Activated CD4-positive, alpha-beta T cell treated with anti-CD3 and anti-CD28 coated beads for 36 hours (primary cell): ENCODE measurements at regions not wholly inside any gene's neighbourhood (a gene's known extent, or its start where the extent isn't known, plus 50 kb on each side); places are given as distances from the start of the nearest gene placed in this dataset.

ENCODE experiments used
- ATAC-seq: fragments of 200-7000 bp; cut with Tn5 transposase; one replicate; pipeline ENCODE4 v1.10.0; 2021; ENCODE audit warnings: mild to moderate bottlenecking, moderate library complexity
- CTCF ChIA-PET: fragments of 350-600 bp; sonication (Branson Sonifier 250); formaldehyde crosslinking; loops from one replicate; lab custom pipeline; 2021; ENCODE audit warnings: antibody characterized with exemption; lab: Charles Lee
- POLR2A ChIA-PET: fragments of 350-600 bp; sonication (Branson Sonifier 250); formaldehyde crosslinking; loops from one replicate; lab custom pipeline; 2021; ENCODE audit warnings: antibody characterized with exemption, inconsistent platforms; lab: Charles Lee
- DNase-seq: peaks from one replicate; pipeline ENCODE4 v3.0.0-alpha.2; 2020
- H3K27ac Mint-ChIP-seq: one replicate; pipeline ENCODE4 v1.8.0; 2021; ENCODE audit warnings: mixed read lengths
- H3K27me3 Mint-ChIP-seq: one replicate; pipeline ENCODE4 v1.8.0; 2021; ENCODE audit warnings: mixed read lengths
- H3K36me3 Mint-ChIP-seq: one replicate; pipeline ENCODE4 v1.8.0; 2021; ENCODE audit warnings: low read depth, mixed read lengths
- H3K4me1 Mint-ChIP-seq: one replicate; pipeline ENCODE4 v1.8.0; 2021; ENCODE audit warnings: mixed read lengths
- H3K4me3 Mint-ChIP-seq: one replicate; pipeline ENCODE4 v1.8.0; 2021; ENCODE audit warnings: mild to moderate bottlenecking, moderate library complexity, mixed read lengths
- H3K9me3 Mint-ChIP-seq: one replicate; pipeline ENCODE4 v1.8.0; 2021; ENCODE audit warnings: low read depth, mixed read lengths
- intact Hi-C, 2 experiments: fragments of 100-400 bp; cut with DNase I in 1 of 2; cut with micrococcal nuclease in 1 of 2; formaldehyde crosslinking; loops; one replicate each; pipeline versions ENCODE4 v1.14.2 to v1.15.1; 2022 to 2024; cut with DNase I, micrococcal nuclease

DNA sequence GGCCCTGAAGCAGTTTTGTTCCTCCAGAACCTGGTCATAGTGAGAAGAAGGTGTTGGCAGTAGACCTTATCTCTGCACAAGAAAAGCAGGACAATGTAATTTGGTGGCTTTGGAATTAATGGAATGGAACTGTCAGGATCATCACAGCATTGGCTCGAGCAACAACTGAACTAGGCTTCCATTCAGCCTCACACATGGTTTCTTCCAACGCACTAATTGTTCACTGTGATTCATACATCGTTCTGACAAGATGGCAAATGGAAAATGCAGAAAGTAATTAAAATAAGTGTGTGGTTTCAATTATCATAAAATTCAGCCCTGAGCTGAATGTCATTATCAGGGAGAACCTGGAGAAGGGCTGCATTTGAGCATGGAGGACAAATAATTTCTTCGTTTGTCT lies 80.6 kb downstream of the MFSD1 start:
- intact Hi-C loops, result no loop called here
- DNase-seq (no peak), ATAC-seq (no peak)
- H3K4me3 Mint-ChIP-seq, result no peak overlapping the region
- no peak overlapping the region for H3K27ac Mint-ChIP-seq
- H3K9me3 Mint-ChIP-seq, result peaks cover 8% of the 10 kb centered on the region
- no peaks in the 10 kb centered on the region for H3K4me1 Mint-ChIP-seq
- ChIA-PET POLR2A (no interaction called here), CTCF (no interaction called here)
- H3K36me3 Mint-ChIP-seq, result no peaks in the 10 kb centered on the region
- no peaks in the 10 kb centered on the region for H3K27me3 Mint-ChIP-seq

DNA sequence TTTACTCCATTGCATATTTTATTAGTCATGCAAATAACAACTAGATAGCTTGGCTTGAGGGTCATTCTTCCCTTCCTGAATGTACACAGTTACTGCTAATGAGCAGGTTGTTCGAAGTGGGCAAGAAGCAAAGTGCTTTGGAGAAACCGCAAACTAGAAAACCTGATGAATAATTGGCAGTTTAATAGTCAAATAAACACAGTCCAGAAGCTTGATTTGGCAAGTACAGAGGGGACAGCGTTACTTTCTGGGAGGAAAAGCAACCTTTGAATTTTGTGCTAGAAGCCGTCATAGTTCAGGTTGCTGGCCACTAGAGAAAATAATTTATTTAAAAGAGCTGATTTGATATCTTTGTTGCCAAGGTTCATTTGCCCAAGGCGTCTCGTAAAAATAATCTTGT lies 94.9 kb downstream of the MFSD1 start:
- H3K27ac Mint-ChIP-seq, result no peak overlapping the region
- DNase-seq (no peak), ATAC-seq (no peak)
- POLR2A ChIA-PET, result no interaction called here
- no peaks in the 10 kb centered on the region for H3K27me3 Mint-ChIP-seq
- intact Hi-C loops, result no loop called here
- no peaks in the 10 kb centered on the region for H3K9me3 Mint-ChIP-seq
- no peaks in the 10 kb centered on the region for H3K36me3 Mint-ChIP-seq
- H3K4me3 Mint-ChIP-seq, result no peak overlapping the region
- CTCF ChIA-PET, result interaction anchor here (1.0 kb wide), 1 partner anchor 9 kb away, joined by 3 read pairs; no protein-coding TSS in a partner anchor
- H3K4me1 Mint-ChIP-seq, result no peaks in the 10 kb centered on the region

DNA sequence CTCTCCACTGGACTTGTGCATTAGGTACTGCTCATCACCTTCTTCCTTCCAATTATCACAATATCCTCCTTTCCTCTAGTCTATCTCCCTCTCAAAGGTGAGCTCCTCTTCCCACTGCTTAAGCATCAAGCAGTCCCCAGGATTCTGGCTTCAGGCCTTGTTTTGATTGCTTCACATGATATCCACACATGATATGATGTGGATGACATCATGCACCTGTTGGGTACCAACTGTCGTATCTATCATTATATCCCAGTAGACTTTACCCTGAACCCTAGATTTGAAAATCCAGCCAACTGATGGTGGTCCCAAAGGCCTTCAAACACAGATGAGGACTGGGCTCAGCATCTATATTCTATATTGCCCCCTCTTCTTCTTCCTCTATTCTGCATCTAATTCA lies 104.9 kb downstream of the MFSD1 start:
- ATAC-seq (no peak), DNase-seq (no peak)
- CTCF ChIA-PET, result no interaction called here
- Mint-ChIP-seq H3K9me3 (no peaks in the 10 kb centered on the region), H3K27ac (no peak overlapping the region), H3K27me3 (peaks cover 8% of the 10 kb centered on the region), H3K4me3 (no peak overlapping the region), H3K4me1 (no peaks in the 10 kb centered on the region), H3K36me3 (no peaks in the 10 kb centered on the region)
- intact Hi-C loops, result no loop called here
- POLR2A ChIA-PET, result interaction anchor here (0.6 kb wide), 1 partner anchor 55 kb away, joined by 3 read pairs; no protein-coding TSS in a partner anchor

DNA sequence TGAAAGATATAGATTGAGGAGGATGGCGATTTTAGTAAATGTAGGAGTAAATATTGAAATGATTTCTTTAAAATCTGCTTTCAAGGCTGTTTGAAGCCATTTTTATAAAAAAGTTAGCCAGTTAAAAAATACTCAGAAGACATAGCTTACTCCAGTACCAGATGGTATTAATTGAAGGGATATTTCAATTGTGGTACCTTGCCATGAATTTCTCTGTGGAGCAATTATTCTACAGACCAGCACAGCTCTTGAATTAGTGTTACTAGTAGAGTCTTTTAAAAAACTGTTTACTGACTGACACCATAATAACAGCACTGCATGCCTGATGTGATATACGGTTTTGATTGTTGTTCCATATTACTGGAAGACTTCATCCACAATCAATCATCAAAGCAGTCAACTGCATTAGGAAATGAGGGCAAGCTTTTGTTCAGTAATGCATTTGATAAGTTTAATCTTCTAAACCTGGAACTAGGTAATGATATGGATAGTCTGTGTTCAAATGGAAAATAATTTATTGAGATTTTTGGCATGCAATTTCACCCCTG lies 106.4 kb downstream of the MFSD1 start:
- H3K4me1 Mint-ChIP-seq, result no peaks in the 10 kb centered on the region
- H3K9me3 Mint-ChIP-seq, result no peaks in the 10 kb centered on the region
- H3K36me3 Mint-ChIP-seq, result no peaks in the 10 kb centered on the region
- ATAC-seq (no peak), DNase-seq (no peak)
- intact Hi-C loops, result no loop called here
- H3K27me3 Mint-ChIP-seq, result peaks cover 11% of the 10 kb centered on the region
- POLR2A ChIA-PET, result no interaction called here
- H3K4me3 Mint-ChIP-seq, result no peak overlapping the region
- no peak overlapping the region for H3K27ac Mint-ChIP-seq
- CTCF ChIA-PET, result interaction anchor here (1.6 kb wide), 1 partner anchor 9 kb away, joined by 4 read pairs; no protein-coding TSS in a partner anchor

DNA sequence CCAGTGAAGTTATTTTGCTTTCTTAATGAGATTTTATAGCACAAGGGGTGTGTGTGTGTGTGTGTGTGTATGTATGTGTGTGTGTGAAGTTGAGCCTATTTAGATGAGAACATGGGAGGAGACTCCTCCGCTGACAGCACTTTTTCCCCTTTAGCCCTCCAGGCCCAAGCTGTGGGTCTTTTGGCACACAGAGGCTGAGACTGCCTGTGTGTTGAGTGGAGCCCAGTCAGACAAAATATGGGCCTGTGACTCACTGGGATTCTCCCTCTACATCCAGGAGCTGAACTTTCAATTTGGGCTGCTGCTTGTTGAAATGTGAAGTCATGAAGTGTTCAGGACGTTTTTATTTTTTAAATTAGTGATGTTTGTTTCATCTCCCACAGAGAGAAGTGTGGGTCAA lies 108.0 kb downstream of the MFSD1 start:
- ChIA-PET CTCF (no interaction called here), POLR2A (no interaction called here)
- H3K27me3 Mint-ChIP-seq, result peaks cover 12% of the 10 kb centered on the region

DNA sequence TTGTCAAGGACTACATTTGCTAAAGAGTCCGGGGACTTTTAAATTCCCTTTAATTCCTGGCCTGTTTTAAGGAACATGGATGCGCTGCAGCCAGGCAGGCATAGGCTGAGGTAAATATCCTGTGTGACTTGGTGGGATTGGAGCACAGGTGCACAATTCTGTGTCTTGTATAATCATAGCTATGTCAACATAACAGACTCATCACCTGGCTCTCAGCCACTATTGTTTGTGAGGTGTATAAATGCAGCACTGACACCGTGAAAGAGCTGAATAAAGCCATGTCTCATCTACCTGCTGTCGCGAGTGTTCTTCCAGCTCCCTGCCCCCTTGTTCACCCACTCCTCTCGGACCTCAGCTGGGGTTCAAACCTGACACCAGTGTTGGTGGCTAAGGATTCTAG lies 109.7 kb downstream of the MFSD1 start:
- Mint-ChIP-seq H3K9me3 (no peaks in the 10 kb centered on the region), H3K4me3 (no peak overlapping the region), H3K36me3 (no peaks in the 10 kb centered on the region), H3K27me3 (peaks cover 14% of the 10 kb centered on the region), H3K27ac (no peak overlapping the region), H3K4me1 (no peaks in the 10 kb centered on the region)
- POLR2A ChIA-PET, result no interaction called here
- CTCF ChIA-PET, result no interaction called here
- no peak for DNase-seq
- intact Hi-C loops, result no loop called here
- no peak for ATAC-seq

More for the DNA sequence above, 108.0 kb downstream of the MFSD1 start:
- intact Hi-C loops, result no loop called here
- H3K9me3 Mint-ChIP-seq, result no peaks in the 10 kb centered on the region
- ATAC-seq (no peak), DNase-seq (no peak)
- no peaks in the 10 kb centered on the region for H3K4me1 Mint-ChIP-seq
- no peak overlapping the region for H3K4me3 Mint-ChIP-seq
- H3K27ac Mint-ChIP-seq, result no peak overlapping the region
- H3K36me3 Mint-ChIP-seq, result no peaks in the 10 kb centered on the region

DNA sequence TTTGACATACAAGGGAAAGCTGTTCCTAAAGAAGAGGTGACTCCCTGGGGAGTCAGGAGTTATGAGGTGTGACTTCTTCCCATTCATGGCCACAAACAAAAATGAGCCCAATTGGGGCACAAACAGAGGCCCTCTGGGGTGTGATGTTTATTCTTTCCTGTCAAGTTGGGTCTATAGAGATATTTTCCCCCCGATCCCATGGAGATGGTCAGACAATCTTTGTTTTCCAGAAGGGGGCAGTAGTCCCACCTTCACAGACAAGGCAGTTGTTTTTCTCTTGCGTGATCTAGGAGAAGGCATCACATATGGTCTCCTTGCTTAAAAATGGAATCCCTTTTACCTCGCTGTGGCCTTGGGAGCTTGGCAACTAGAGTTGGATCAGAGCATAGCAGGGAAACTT lies 110.3 kb downstream of the MFSD1 start:
- Mint-ChIP-seq H3K9me3 (no peaks in the 10 kb centered on the region), H3K27me3 (peaks cover 11% of the 10 kb centered on the region), H3K4me3 (no peak overlapping the region), H3K4me1 (no peaks in the 10 kb centered on the region), H3K36me3 (no peaks in the 10 kb centered on the region), H3K27ac (no peak overlapping the region)
- ChIA-PET POLR2A (no interaction called here), CTCF (interaction anchor here (0.6 to 1.3 kb wide), 3 partner anchors 44 to 348 kb away, joined by 3 to 6 read pairs (median 3); no protein-coding TSS in a partner anchor)
- ATAC-seq, result no peak
- intact Hi-C loops, result no loop called here
- DNase-seq, result no peak

DNA sequence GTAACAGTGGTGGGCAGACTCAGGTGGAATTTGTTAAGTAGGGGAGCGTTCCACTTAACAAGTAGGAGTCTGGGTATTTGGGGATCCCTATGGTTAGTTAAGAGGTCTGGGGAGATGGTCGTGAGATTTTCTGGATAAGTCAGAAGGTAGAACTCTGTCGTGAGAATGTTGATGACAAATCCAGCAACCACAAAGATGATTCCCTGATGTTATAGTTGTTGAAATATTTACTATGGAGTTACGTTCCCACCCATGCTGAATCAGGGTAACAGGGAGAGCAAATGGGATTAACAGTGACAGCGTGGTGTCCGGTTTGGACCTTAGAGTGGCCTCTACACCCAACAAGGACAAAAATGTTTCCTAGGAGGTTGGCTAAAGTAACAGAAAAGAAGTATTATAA lies 110.8 kb downstream of the MFSD1 start:
- ChIA-PET POLR2A (interaction anchor here (0.7 kb wide), 1 partner anchor 331 kb away, joined by 3 read pairs; no protein-coding TSS in a partner anchor), CTCF (interaction anchor here (0.6 to 1.3 kb wide), 3 partner anchors 44 to 348 kb away, joined by 3 to 6 read pairs (median 3); no protein-coding TSS in a partner anchor)
- Mint-ChIP-seq H3K36me3 (no peaks in the 10 kb centered on the region), H3K4me3 (no peak overlapping the region), H3K27ac (no peak overlapping the region), H3K27me3 (peaks cover 8% of the 10 kb centered on the region), H3K4me1 (no peaks in the 10 kb centered on the region), H3K9me3 (no peaks in the 10 kb centered on the region)
- no peak for DNase-seq
- no peak for ATAC-seq
- intact Hi-C loops, result no loop called here

DNA sequence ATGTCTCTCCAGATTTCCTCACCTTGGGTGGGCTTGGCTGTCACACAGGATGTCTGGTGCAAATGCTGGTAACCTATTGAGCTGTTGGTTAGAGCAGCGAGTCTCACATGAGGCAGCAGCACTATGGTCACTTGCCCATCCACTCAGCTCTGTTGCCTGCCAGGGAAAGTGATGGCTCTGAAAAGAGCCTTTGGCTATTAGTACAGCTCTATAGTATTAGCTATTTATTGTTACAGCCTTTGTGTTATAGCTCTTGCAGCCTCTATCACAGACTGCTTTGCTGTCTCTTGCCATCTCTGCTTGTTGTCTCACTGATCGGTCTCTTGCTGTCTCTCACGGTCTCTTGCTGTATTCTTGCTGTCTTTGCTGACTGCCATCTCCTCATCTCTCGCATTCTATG lies 114.3 kb downstream of the MFSD1 start:
- POLR2A ChIA-PET, result no interaction called here
- intact Hi-C loops, result no loop called here
- CTCF ChIA-PET, result no interaction called here
- DNase-seq (no peak), ATAC-seq (no peak)
- Mint-ChIP-seq H3K9me3 (no peaks in the 10 kb centered on the region), H3K4me3 (no peak overlapping the region), H3K36me3 (no peaks in the 10 kb centered on the region), H3K4me1 (no peaks in the 10 kb centered on the region), H3K27ac (no peak overlapping the region), H3K27me3 (peaks cover 8% of the 10 kb centered on the region)

DNA sequence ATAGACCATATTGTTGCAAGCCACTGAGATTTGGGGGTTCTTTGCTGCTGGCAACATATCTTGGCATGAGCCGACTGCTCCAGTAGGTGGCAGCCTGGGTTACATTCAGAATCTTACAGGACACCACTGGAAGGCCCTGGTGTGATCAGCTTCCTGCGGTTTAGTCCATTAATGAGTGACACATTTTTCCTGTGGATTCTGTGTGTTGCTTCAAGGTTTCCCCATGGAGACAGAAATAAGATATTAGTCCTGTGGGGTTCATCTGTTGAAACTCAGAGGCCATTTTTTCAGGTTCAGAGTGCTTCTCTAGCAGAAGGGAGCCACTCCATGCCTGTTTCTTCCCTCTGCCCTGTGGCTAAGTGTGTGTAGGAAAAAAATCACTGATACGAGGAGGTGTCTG lies 116.2 kb downstream of the MFSD1 start:
- no peak overlapping the region for H3K27ac Mint-ChIP-seq

DNA sequence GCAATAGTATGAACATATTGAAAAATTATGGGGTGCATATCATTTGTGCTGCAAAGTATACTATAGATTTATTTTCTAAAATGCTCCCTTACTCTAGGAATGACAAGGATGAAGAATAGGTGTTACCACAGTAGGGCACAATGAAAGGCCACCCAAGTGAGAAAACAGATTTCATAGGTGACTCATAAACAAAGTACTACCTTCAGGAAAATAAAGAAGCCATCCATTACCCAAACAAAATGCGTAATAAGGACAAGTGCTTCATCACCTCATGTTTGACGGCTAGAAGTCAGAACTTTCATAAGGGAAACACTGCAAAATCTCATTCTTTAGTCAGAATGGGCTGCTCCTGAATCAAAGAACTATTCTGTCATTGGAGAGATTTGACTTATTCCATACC lies 116.6 kb downstream of the MFSD1 start:
- Mint-ChIP-seq H3K27me3 (peaks cover 5% of the 10 kb centered on the region), H3K4me1 (no peaks in the 10 kb centered on the region), H3K36me3 (no peaks in the 10 kb centered on the region), H3K4me3 (no peak overlapping the region), H3K9me3 (no peaks in the 10 kb centered on the region), H3K27ac (no peak overlapping the region)
- ATAC-seq (no peak), DNase-seq (no peak)
- ChIA-PET CTCF (interaction anchor here (1.0 to 1.6 kb wide), 2 partner anchors 10 to 347 kb away, joined by 3 to 4 read pairs; no protein-coding TSS in a partner anchor), POLR2A (no interaction called here)
- intact Hi-C loops, result loop anchor here (1.0 to 2.0 kb wide), 2 partner anchors 334 to 342 kb away; no protein-coding TSS in a partner anchor

More for the DNA sequence above, 116.2 kb downstream of the MFSD1 start:
- H3K36me3 Mint-ChIP-seq, result no peaks in the 10 kb centered on the region
- intact Hi-C loops, result loop anchor here (1.0 to 2.0 kb wide), 2 partner anchors 335 to 342 kb away; no protein-coding TSS in a partner anchor
- peaks cover 5% of the 10 kb centered on the region for H3K27me3 Mint-ChIP-seq
- H3K9me3 Mint-ChIP-seq, result no peaks in the 10 kb centered on the region
- CTCF ChIA-PET, result interaction anchor here (1.0 to 1.6 kb wide), 3 partner anchors 9 to 347 kb away, joined by 3 to 4 read pairs (median 3); no protein-coding TSS in a partner anchor
- POLR2A ChIA-PET, result interaction anchor here (0.7 kb wide), 1 partner anchor 538 kb away, joined by 3 read pairs; no protein-coding TSS in a partner anchor
- H3K4me3 Mint-ChIP-seq, result no peak overlapping the region
- H3K4me1 Mint-ChIP-seq, result no peaks in the 10 kb centered on the region
- peak; percentile 57 for ATAC-seq
- DNase-seq, result peak; percentile 39

DNA sequence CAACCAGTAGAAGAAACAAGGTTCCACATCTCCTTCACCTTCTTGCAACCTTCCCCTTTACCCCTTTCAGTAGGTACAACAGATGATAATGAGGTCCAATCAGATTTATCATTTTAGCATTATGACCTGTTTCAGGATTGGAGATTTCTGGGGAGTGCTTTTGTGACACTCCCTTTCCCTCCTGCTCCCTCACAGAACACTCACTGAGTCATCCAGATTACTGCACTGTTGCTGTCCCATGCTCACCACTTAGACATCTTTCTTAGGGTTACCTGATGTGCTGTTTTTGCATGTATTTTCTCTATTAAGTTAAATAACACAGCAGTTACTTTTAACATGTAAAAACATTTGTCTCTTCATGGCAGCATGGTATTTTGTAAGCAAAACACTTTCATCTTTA lies 118.5 kb downstream of the MFSD1 start:
- Mint-ChIP-seq H3K27me3 (peaks cover 2% of the 10 kb centered on the region), H3K27ac (no peak overlapping the region), H3K36me3 (no peaks in the 10 kb centered on the region), H3K4me3 (no peak overlapping the region), H3K9me3 (no peaks in the 10 kb centered on the region), H3K4me1 (no peaks in the 10 kb centered on the region)
- ChIA-PET POLR2A (no interaction called here), CTCF (no interaction called here)
- ATAC-seq (no peak), DNase-seq (no peak)
- intact Hi-C loops, result no loop called here
